ENCODE measurements at regions not wholly inside any gene's neighbourhood (a gene's known extent, or its start where the extent isn't known, plus 50 kb on each side); places are given as distances from the start of the nearest gene placed in this dataset.

DNA sequence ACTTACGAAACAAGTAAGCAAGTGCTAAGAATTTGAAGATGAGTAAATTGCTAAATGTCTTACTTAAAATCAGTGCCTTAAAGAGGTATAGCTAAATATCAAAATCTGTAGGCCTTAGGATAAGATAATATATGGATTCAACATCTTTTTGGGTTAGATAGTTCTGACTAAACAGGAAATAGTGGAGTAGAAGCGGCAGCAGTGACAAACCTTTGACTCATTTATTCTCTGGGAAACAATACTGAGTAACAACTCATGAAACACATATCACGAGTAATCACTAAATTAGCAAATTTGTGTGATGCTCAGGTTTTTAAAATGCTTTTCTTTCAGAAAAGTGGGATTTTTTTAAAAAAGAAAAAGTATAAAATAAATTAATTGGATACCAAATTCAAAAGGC, 762.1 kb upstream of the TYRP1 start:
- no peak for ATAC-seq
- no peak for DNase-seq

- no peak for DNase-seq
- no peak for ATAC-seq
These were observed 761.4 kb upstream of the TYRP1 start for GRCh38 chr9:11931751-11932150.

DNA sequence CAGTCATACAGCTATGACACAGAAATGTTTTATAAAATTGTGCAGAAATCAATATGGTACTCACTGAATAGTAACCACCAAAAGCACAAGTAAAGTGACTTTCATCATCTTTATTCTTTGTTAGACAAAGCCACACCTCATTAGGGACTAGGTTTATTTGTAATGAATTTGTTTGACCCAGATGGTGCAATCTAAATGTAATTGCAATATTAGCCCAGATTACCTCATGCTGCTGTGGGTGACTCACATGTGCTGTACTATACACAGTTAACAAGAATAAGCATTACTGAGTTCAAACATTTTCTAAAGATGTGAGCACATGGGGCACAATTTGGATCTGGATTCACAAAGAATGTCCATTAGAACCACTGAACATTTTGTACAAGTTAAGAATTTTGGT, 759.3 kb upstream of the TYRP1 start:
- DNase-seq: no peak

DNA sequence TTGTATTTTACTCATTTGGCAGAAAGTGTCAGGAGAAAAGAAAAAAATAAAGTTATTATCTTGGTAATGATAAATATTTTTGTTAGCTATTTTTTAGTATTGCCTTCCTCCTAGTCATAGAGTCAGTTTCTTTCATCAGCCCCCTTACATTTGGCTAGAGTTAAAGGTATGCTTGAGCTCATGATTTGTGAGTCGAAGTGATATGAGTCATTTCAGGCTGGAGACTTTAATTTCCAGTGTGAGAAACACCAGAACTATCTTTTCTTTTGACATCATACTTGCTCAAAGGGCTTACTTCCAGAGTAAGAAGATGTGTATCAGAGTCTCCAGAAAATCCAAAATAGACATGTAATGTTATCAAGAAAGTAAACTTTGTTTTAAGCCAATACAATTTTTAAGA, 746.7 kb upstream of the TYRP1 start:
- DNase-seq (no peak), ATAC-seq (no peak)

More for the DNA sequence above, 759.3 kb upstream of the TYRP1 start:
- no peak for ATAC-seq

DNA sequence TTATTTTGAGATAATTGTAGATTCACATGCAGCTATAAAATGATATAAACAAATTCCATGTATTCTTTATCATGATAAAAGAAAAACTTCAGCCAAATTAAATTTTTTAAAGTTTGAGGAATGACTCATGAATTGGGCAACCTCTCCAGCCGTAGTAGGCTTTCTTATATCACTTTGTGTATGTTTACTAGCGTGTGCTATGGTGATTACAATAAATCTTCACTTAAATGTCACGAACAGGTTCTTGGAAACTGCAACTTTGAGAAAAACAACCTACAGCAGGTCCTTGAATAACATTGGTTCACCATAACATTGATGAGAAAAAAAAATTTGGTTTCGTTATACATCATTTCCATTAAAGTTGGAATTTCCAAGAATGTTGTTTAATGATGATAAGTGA, 730.9 kb upstream of the TYRP1 start:
- ATAC-seq (no peak), DNase-seq (no peak)

- ATAC-seq: no peak
- DNase-seq: no peak
These were observed 726.4 kb upstream of the TYRP1 start for GRCh38 chr9:11966786-11967185.

GRCh38 chr9:11968631-11969030, 724.6 kb upstream of the TYRP1 start:
- DNase-seq (no peak), ATAC-seq (no peak)

DNA sequence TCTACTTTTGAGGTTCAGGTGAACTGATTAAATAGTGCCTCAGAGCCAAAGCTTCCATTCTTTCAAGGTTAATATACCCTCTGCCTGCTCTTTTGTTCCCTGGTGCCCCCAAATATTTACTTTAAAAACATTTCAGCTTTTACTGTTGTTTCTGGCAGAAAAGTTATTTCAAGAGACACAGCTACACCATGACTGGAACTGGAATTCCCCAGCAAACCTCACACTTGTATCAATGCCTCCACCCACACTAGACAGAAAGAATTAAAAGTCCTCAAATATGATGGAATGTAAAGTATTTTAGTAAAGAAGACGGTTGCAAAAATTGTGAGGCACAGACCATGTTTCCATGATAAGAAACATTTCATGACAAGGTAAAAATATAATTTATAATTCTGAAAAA, 720.2 kb upstream of the TYRP1 start:
- no peak for ATAC-seq
- DNase-seq: no peak

GRCh38 chr9:11973511-11973910, 719.7 kb upstream of the TYRP1 start:
- no peak for ATAC-seq
- no peak for DNase-seq

- ATAC-seq (no peak), DNase-seq (no peak)
These were observed 700.3 kb upstream of the TYRP1 start for GRCh38 chr9:11992866-11993265.

GRCh38 chr9:12014488-12014887, 678.7 kb upstream of the TYRP1 start:
- DNase-seq (no peak), ATAC-seq (no peak)

GRCh38 chr9:12054235-12054634, 639.0 kb upstream of the TYRP1 start:
- ATAC-seq (no peak), DNase-seq (no peak)

GRCh38 chr9:12056874-12057273, 636.3 kb upstream of the TYRP1 start:
- no peak for ATAC-seq

GRCh38 chr9:12060067-12060466, 633.1 kb upstream of the TYRP1 start:
- ATAC-seq: no peak
- no peak for DNase-seq

More at GRCh38 chr9:12056874-12057273, 636.3 kb upstream of the TYRP1 start:
- DNase-seq: no peak

- DNase-seq (no peak), ATAC-seq (no peak)
These were observed 632.4 kb upstream of the TYRP1 start for GRCh38 chr9:12060811-12061210.

DNA sequence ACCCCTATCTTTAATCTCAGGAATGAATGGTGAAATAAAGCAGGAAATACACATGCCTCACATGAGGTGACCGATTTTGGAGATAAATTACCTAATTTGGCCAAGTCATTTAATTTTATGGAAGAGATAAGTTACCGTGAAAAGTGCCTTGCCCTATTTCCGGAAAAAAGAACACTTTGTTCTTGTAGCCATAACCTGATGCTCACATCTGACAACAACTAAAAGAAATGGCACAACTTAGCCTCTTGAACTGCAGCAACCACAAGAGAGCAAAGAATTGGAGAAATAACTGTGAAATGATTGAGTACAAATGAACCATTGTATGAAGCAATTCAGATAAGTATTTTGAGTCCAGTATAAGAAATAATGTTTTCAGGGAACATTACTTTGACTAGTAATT, 628.1 kb upstream of the TYRP1 start:
- no peak for ATAC-seq
- DNase-seq: no peak

- no peak for DNase-seq
These were observed 627.5 kb upstream of the TYRP1 start for GRCh38 chr9:12065686-12066085.

GRCh38 chr9:12066455-12067035, 626.6 kb upstream of the TYRP1 start:
- DNase-seq (no peak), ATAC-seq (no peak)

More at GRCh38 chr9:12065686-12066085, 627.5 kb upstream of the TYRP1 start:
- no peak for ATAC-seq

DNA sequence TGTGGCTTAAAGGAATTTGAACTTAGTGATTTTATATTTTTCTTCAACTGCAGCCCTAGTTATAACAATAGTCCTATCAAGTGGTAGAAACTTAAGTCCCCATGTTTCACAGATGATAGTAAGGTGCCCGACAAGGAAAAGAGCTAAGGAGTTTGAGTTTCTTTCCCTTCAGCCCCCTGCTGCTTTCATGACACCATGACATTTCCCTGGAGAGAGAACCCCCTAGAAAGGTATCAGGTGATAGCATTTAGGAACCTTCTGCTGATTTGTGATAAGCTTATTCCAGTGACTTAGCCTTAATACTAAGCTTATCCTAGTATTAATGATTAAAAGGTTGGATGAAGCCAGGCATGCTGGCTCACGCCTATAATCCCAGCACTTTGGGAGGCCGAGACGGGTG, 623.8 kb upstream of the TYRP1 start:
- no peak for ATAC-seq
- no peak for DNase-seq

DNA sequence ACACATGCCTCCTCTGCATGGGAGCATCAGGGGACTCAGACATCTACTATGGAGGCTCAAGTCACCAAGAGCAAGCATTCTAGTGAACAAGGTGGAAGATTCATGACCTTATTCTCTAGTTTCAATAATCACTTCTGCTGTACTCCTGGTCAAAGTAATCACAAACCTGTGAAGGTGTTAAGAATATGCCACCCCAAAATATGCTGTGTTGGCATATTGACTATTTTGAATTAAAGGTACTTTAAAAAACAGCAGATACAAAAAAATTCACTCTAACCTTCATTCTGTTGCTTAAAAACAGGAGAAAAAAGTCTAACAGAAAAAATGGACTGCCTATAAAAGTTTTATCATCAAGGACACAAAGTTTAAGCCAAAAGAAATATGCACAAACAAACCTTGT, 607.8 kb upstream of the TYRP1 start:
- DNase-seq: no peak
- ATAC-seq: no peak

GRCh38 chr9:12091865-12092527, 601.2 kb upstream of the TYRP1 start:
- ATAC-seq (no peak), DNase-seq (no peak)

GRCh38 chr9:12094046-12094445, 599.1 kb upstream of the TYRP1 start:
- no peak for ATAC-seq

GRCh38 chr9:12095931-12096330, 597.3 kb upstream of the TYRP1 start:
- no peak for DNase-seq
- ATAC-seq: no peak

More at GRCh38 chr9:12094046-12094445, 599.1 kb upstream of the TYRP1 start:
- DNase-seq: no peak

DNA sequence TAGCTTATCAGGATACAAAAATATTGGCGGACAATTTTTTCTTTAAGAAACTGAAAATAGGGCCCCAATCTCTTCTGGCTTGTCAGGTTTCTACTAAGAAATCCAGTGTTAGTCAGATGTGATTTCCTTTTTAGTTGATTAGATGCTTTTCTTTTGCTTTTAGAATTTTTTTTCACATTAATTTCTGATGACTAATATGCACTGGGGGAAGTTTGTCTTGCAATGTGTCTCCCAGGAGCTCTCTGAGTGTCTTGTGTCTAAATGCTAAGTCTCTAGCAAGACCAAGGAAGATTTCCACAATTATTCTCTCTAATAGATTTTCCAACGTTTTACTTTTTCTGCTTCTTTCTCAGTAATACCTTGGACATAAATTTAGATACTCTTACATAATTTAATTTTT, 559.8 kb upstream of the TYRP1 start:
- DNase-seq (no peak), ATAC-seq (no peak)
